ENCODE measurements at regions not wholly inside any gene's neighbourhood (a gene's known extent, or its start where the extent isn't known, plus 50 kb on each side); places are given as distances from the start of the nearest gene placed in this dataset.
A peak's percentile ranks its signal among the peaks of the same experiment; 100 is the strongest.
"Not testable (repeated sequence)": the region's sequence is repeated elsewhere in the genome, so short reads cannot be mapped to it uniquely, and the experiment has no call there.

GRCh38 chr4:75154994-75155393, 222.1 kb downstream of the PARM1 start:
- peaks cover 21 to 31% (median 24%) of the 10 kb centered on the region in 11 experiments for H3K9me3 ChIP-seq (replicated peaks in 1 of 11)
- H3K27me3 ChIP-seq = no peaks in the 10 kb centered on the region
- no peaks in the 10 kb centered on the region for H3K36me3 ChIP-seq
- H4K20me1 ChIP-seq = no peaks in the 10 kb centered on the region
- H3K27ac ChIP-seq = no peak overlapping the region
- TF ChIP-seq Cebpa-rat (IDR thresholded peaks at IDR 0.05) = no peak
- no peak overlapping the region for H3K4me3 ChIP-seq
- peaks cover 12 to 19% (median 17%) of the 10 kb centered on the region in 10 experiments for H3K4me1 ChIP-seq
- no peak overlapping the region for H3K4me2 ChIP-seq
- no peak overlapping the region for H3K9ac ChIP-seq

GRCh38 chr4:75146223-75146622, 213.3 kb downstream of the PARM1 start:
- H3K4me1 ChIP-seq = peaks cover 7 to 32% (median 15%) of the 10 kb centered on the region in 10 experiments; a peak in 18 of 20 replicates
- no peak overlapping the region for H3K27ac ChIP-seq
- no peaks in the 10 kb centered on the region for H3K27me3 ChIP-seq
- TF ChIP-seq Cebpa-rat (IDR thresholded peaks at IDR 0.05) = no peak
- H3K4me3 ChIP-seq = no peak overlapping the region
- H3K9ac ChIP-seq = no peak overlapping the region
- H3K36me3 ChIP-seq = no peaks in the 10 kb centered on the region
- H3K9me3 ChIP-seq (replicated peaks in 1 of 11) = peaks cover 0 to 20% (median 0%) of the 10 kb centered on the region in 11 experiments; a peak in 6 of 22 replicates
- peak overlapping the region in 6 of 11 experiments; percentile 0 to 58 (median 32); a peak in 9 of 22 replicates for H3K4me2 ChIP-seq
- no peaks in the 10 kb centered on the region for H4K20me1 ChIP-seq

- no peak for TF ChIP-seq Cebpa-rat (IDR thresholded peaks at IDR 0.05)
- H3K4me3 ChIP-seq = no peak overlapping the region
- H4K20me1 ChIP-seq = no peaks in the 10 kb centered on the region
- H3K4me1 ChIP-seq = peaks cover 7 to 32% (median 15%) of the 10 kb centered on the region in 10 experiments; a peak in 18 of 20 replicates
- no peak overlapping the region for H3K9ac ChIP-seq
- H3K27ac ChIP-seq = no peak overlapping the region
- H3K27me3 ChIP-seq = no peaks in the 10 kb centered on the region
- peaks cover 0 to 20% (median 0%) of the 10 kb centered on the region in 11 experiments; a peak in 6 of 22 replicates for H3K9me3 ChIP-seq (replicated peaks in 1 of 11)
- H3K36me3 ChIP-seq = no peaks in the 10 kb centered on the region
- no peak overlapping the region for H3K4me2 ChIP-seq
Observed at GRCh38 chr4:75144475-75144874, 211.6 kb downstream of the PARM1 start.

GRCh38 chr4:75142850-75143249, 209.9 kb downstream of the PARM1 start:
- H3K4me3 ChIP-seq = no peak overlapping the region
- H3K27ac ChIP-seq = no peak overlapping the region
- peak overlapping the region; percentile 15 to 61 (median 40); a peak in 16 of 22 replicates for H3K4me2 ChIP-seq
- H3K27me3 ChIP-seq = no peaks in the 10 kb centered on the region
- peaks cover 7 to 32% (median 15%) of the 10 kb centered on the region in 10 experiments; a peak in 18 of 20 replicates for H3K4me1 ChIP-seq
- H3K36me3 ChIP-seq = no peaks in the 10 kb centered on the region
- no peaks in the 10 kb centered on the region for H4K20me1 ChIP-seq
- no peak for TF ChIP-seq Cebpa-rat (IDR thresholded peaks at IDR 0.05)
- no peak overlapping the region for H3K9ac ChIP-seq
- H3K9me3 ChIP-seq (replicated peaks in 1 of 11) = peaks cover 0 to 10% (median 0%) of the 10 kb centered on the region in 11 experiments; a peak in 3 of 22 replicates

GRCh38 chr4:75142382-75142781, 209.5 kb downstream of the PARM1 start:
- no peak overlapping the region for H3K27ac ChIP-seq
- H3K27me3 ChIP-seq = no peaks in the 10 kb centered on the region
- H3K4me2 ChIP-seq = peak overlapping the region in 10 of 11 experiments; percentile 15 to 61 (median 42); a peak in 13 of 22 replicates
- no peaks in the 10 kb centered on the region for H3K36me3 ChIP-seq
- H3K4me3 ChIP-seq = no peak overlapping the region
- TF ChIP-seq Cebpa-rat (IDR thresholded peaks at IDR 0.05) = no peak
- peaks cover 0 to 10% (median 0%) of the 10 kb centered on the region in 11 experiments; a peak in 3 of 22 replicates for H3K9me3 ChIP-seq (replicated peaks in 1 of 11)
- H3K9ac ChIP-seq = no peak overlapping the region
- no peaks in the 10 kb centered on the region for H4K20me1 ChIP-seq
- peaks cover 7 to 32% (median 16%) of the 10 kb centered on the region in 10 experiments; a peak in 18 of 20 replicates for H3K4me1 ChIP-seq

- Histone ChIP-seq H3K27ac (no peak overlapping the region), H4K20me1 (no peaks in the 10 kb centered on the region), H3K9me3 (replicated peaks in 1 of 11) (peaks cover 0 to 10% (median 0%) of the 10 kb centered on the region in 11 experiments; a peak in 3 of 22 replicates), H3K4me3 (no peak overlapping the region), H3K27me3 (no peaks in the 10 kb centered on the region), H3K9ac (no peak overlapping the region), H3K36me3 (no peaks in the 10 kb centered on the region), H3K4me2 (no peak overlapping the region), H3K4me1 (peaks cover 11 to 35% (median 22%) of the 10 kb centered on the region in 10 experiments)
- TF ChIP-seq Cebpa-rat (IDR thresholded peaks at IDR 0.05) = no peak
Observed at GRCh38 chr4:75141162-75141561, 208.2 kb downstream of the PARM1 start.

GRCh38 chr4:75137302-75137701, 204.4 kb downstream of the PARM1 start:
- Histone ChIP-seq H3K9ac (no peak overlapping the region), H3K27ac (no peak overlapping the region), H3K4me2 (peak overlapping the region in 1 of 11 experiments; percentile 12; a peak in 2 of 22 replicates), H3K4me3 (no peak overlapping the region), H3K4me1 (peaks cover 20 to 41% (median 32%) of the 10 kb centered on the region in 10 experiments), H4K20me1 (no peaks in the 10 kb centered on the region), H3K9me3 (replicated peaks in 1 of 11) (peaks cover 0 to 3% (median 0%) of the 10 kb centered on the region in 11 experiments; a peak in 3 of 22 replicates), H3K27me3 (no peaks in the 10 kb centered on the region), H3K36me3 (no peaks in the 10 kb centered on the region)
- no peak for TF ChIP-seq Cebpa-rat (IDR thresholded peaks at IDR 0.05)

GRCh38 chr4:75135068-75135825, 202.3 kb downstream of the PARM1 start:
- TF ChIP-seq Cebpa-rat (IDR thresholded peaks at IDR 0.05) = no peak
- Histone ChIP-seq H3K4me2 (peak overlapping the region; percentile 35 to 80 (median 65); a peak in 20 of 22 replicates), H3K27me3 (no peaks in the 10 kb centered on the region), H3K9ac (no peak overlapping the region), H3K9me3 (replicated peaks in 1 of 11) (peaks cover 0 to 3% (median 0%) of the 10 kb centered on the region in 11 experiments; a peak in 3 of 22 replicates), H3K27ac (peak overlapping the region in 4 of 11 experiments; percentile 14 to 38 (median 37); a peak in 7 of 22 replicates), H3K4me3 (peak overlapping the region in 1 of 10 experiments; percentile 18; a peak in 3 of 20 replicates), H3K4me1 (peaks cover 20 to 39% (median 30%) of the 10 kb centered on the region in 10 experiments), H4K20me1 (no peaks in the 10 kb centered on the region), H3K36me3 (no peaks in the 10 kb centered on the region)

- not testable (repeated sequence) for H3K4me2 ChIP-seq; H3K27me3 ChIP-seq; H4K20me1 ChIP-seq; H3K36me3 ChIP-seq; H3K9ac ChIP-seq; H3K4me3 ChIP-seq; H3K9me3 ChIP-seq (replicated peaks in 1 of 11); H3K4me1 ChIP-seq; H3K27ac ChIP-seq
Observed at GRCh38 chr4:75126870-75127269, 194.0 kb downstream of the PARM1 start.

Measured in BLaER1 treated with 17β-estradiol and CSF1 and Interleukin-3, amounts not matched to agents 10 nM and 100 nM (cell line).